SK-N-SH treated with all-trans-retinoic acid at 6 μM for 48 hours (cell line): ENCODE measurements at regions not wholly inside any gene's neighbourhood (a gene's known extent, or its start where the extent isn't known, plus 50 kb on each side); places are given as distances from the start of the nearest gene placed in this dataset.

ENCODE experiments used
- PATZ1 ChIP-seq: fragments of 250-450 bp; sonication (Bioruptor Pico); IDR thresholded peaks from 2 replicates; pipeline ENCODE4 v1.8.0; 2020; ENCODE audit warnings: mild to moderate bottlenecking, moderate library complexity, borderline replicate concordance
- ZFP3 ChIP-seq: fragments of 250-450 bp; sonication (Bioruptor Pico); IDR thresholded peaks from 2 replicates; pipeline ENCODE4 v1.5.0; 2020; ENCODE audit warnings: mild to moderate bottlenecking, moderate library complexity

- TF ChIP-seq ZFP3 (CRISPR knock-in tag) (no peak), PATZ1 (no peak)
Measured at GRCh38 chr4:77443941-77444340, 161.7 kb upstream of the CXCL13 start.
